ENCODE measurements at regions not wholly inside any gene's neighbourhood (a gene's known extent, or its start where the extent isn't known, plus 50 kb on each side); places are given as distances from the start of the nearest gene placed in this dataset.

- TF ChIP-seq PBX3 (CRISPR knock-in tag; IDR thresholded peaks at IDR 0.05) (no peak), ZNF157 (tag by site-specific recombination; IDR thresholded peaks at IDR 0.05) (no peak), ZNF501 (tag by site-specific recombination; IDR thresholded peaks at IDR 0.05) (no peak), ZNF488 (tag by site-specific recombination; IDR thresholded peaks at IDR 0.05) (no peak), ZNF37A (tag by site-specific recombination; IDR thresholded peaks at IDR 0.05) (no peak), IKZF3 (tag by site-specific recombination; IDR thresholded peaks at IDR 0.05) (no peak), ZNF792 (tag by site-specific recombination; IDR thresholded peaks at IDR 0.05) (no peak), ZNF624 (tag by site-specific recombination; IDR thresholded peaks at IDR 0.05) (no peak), ZNF2 (tag by site-specific recombination; IDR thresholded peaks at IDR 0.05) (no peak), ZNF791 (tag by site-specific recombination; IDR thresholded peaks at IDR 0.05) (no peak)
Measured at GRCh38 chr2:146125551-146125950, 1605.6 kb upstream of the ZEB2 start (continued).

GRCh38 chr2:146124741-146125140 is 1604.8 kb upstream of the ZEB2 start:
- CTCF ChIA-PET = no interaction called here
- POLR2A ChIA-PET = no interaction called here
- Histone ChIP-seq H3K36me3 (ENCODE audit: control insufficient read depth in 2 of 2, insufficient read depth in 1 of 2, low read length in 2 of 2) (no peaks in the 10 kb centered on the region), H3K27ac (ENCODE audit: extremely low read depth, low read depth, low read length) (no peak overlapping the region), H3K4me1 (ENCODE audit: control insufficient read depth, insufficient read depth, low read length) (no peaks in the 10 kb centered on the region), H3K9me3 (ENCODE audit: control insufficient read depth, insufficient read depth, low read depth, low read length) (no peaks in the 10 kb centered on the region), H3K4me3 (ENCODE audit: low read depth, low read length) (no peak overlapping the region)
- no peak for TF ChIP-seq ZNF777 (tag by site-specific recombination; IDR thresholded peaks at IDR 0.05; ENCODE audit: borderline replicate concordance)
- TF ChIP-seq PRDM4 (tag by site-specific recombination; IDR thresholded peaks at IDR 0.05) = no peak

- Histone ChIP-seq H3K4me1 (ENCODE audit: control insufficient read depth, insufficient read depth, low read length) (no peaks in the 10 kb centered on the region), H3K27ac (ENCODE audit: extremely low read depth, low read depth, low read length) (no peak overlapping the region), H3K4me3 (ENCODE audit: low read depth, low read length) (no peak overlapping the region), H3K36me3 (ENCODE audit: control insufficient read depth in 2 of 2, insufficient read depth in 1 of 2, low read length in 2 of 2) (no peaks in the 10 kb centered on the region), H3K9me3 (ENCODE audit: control insufficient read depth, insufficient read depth, low read depth, low read length) (no peaks in the 10 kb centered on the region)
- POLR2A ChIA-PET = no interaction called here
- CTCF ChIA-PET = interaction anchor here (0.7 kb wide), 1 partner anchor 38 kb away, joined by 3 read pairs; no protein-coding TSS in a partner anchor
- TF ChIP-seq ZNF677 (tag by site-specific recombination; IDR thresholded peaks at IDR 0.05) = no peak
- no peak for TF ChIP-seq ZNF791 (tag by site-specific recombination; IDR thresholded peaks at IDR 0.05)
- no peak for TF ChIP-seq ZNF350 (tag by site-specific recombination; IDR thresholded peaks at IDR 0.05)
- no peak for TF ChIP-seq ZNF391 (tag by site-specific recombination; IDR thresholded peaks at IDR 0.05; ENCODE audit: borderline replicate concordance, low read depth)
- no peak for TF ChIP-seq ZNF423 (tag by site-specific recombination; IDR thresholded peaks at IDR 0.05)
Measured at GRCh38 chr2:146123714-146124113, 1603.8 kb upstream of the ZEB2 start.

GRCh38 chr2:146123256-146123655 is 1603.3 kb upstream of the ZEB2 start:
- TF ChIP-seq ZNF274 (IDR thresholded peaks at IDR 0.05; ENCODE audit: low read length) (no peak), ZNF274 (tag by site-specific recombination; IDR thresholded peaks at IDR 0.05; ENCODE audit: borderline replicate concordance) (no peak), ZNF184 (tag by site-specific recombination; IDR thresholded peaks at IDR 0.05) (no peak), MZF1 (tag by site-specific recombination; IDR thresholded peaks at IDR 0.05; ENCODE audit: borderline replicate concordance) (no peak), ZNF701 (tag by site-specific recombination; IDR thresholded peaks at IDR 0.05) (no peak), ZNF488 (tag by site-specific recombination; IDR thresholded peaks at IDR 0.05) (no peak), PRDM6 (tag by site-specific recombination; IDR thresholded peaks at IDR 0.05) (no peak)
- Histone ChIP-seq H3K4me3 (ENCODE audit: low read depth, low read length) (no peak overlapping the region), H3K27ac (ENCODE audit: extremely low read depth, low read depth, low read length) (no peak overlapping the region), H3K4me1 (ENCODE audit: control insufficient read depth, insufficient read depth, low read length) (no peaks in the 10 kb centered on the region), H3K9me3 (ENCODE audit: control insufficient read depth, insufficient read depth, low read depth, low read length) (no peaks in the 10 kb centered on the region), H3K36me3 (ENCODE audit: control insufficient read depth in 2 of 2, insufficient read depth in 1 of 2, low read length in 2 of 2) (no peaks in the 10 kb centered on the region)
- POLR2A ChIA-PET = no interaction called here
- CTCF ChIA-PET = interaction anchor here (0.5 kb wide), 1 partner anchor 121 kb away, joined by 3 read pairs; no protein-coding TSS in a partner anchor

Data from HEK293 (cell line).